DND-41 (cell line): ENCODE measurements at regions not wholly inside any gene's neighbourhood (a gene's known extent, or its start where the extent isn't known, plus 50 kb on each side); places are given as distances from the start of the nearest gene placed in this dataset.
"Not testable (repeated sequence)": the region's sequence is repeated elsewhere in the genome, so short reads cannot be mapped to it uniquely, and the experiment has no call there.

ENCODE experiments used
- ATAC-seq: fragments of 200-7000 bp; cut with Tn5 transposase; 3 replicates; pipeline ENCODE4 v1.9.1; 2021; ENCODE audit warnings: low read depth; ENCODE audit not compliant: insufficient read depth
- DNase-seq: peaks from one replicate; pipeline ENCODE4 v3.0.0-alpha.2; 2020
- H2AFZ ChIP-seq: 2 replicates; pipeline ENCODE4 v1.6.0; 2012; ENCODE audit warnings: low read depth, low read length
- H3K27ac ChIP-seq: 2 replicates; pipeline ENCODE4 v1.5.1; 2012; ENCODE audit warnings: low read length, inconsistent platforms
- H3K27me3 ChIP-seq: fragments of 200-600 bp; sonication (generic); 2 replicates; pipeline ENCODE4 v1.6.0; 2012; ENCODE audit warnings: low read length, mild to moderate bottlenecking, inconsistent platforms; ENCODE audit not compliant: insufficient read depth, poor library complexity
- H3K36me3 ChIP-seq: 2 replicates; pipeline ENCODE4 v1.5.1; 2012; ENCODE audit warnings: low read length, inconsistent platforms; ENCODE audit not compliant: insufficient read depth
- H3K4me1 ChIP-seq: 2 replicates; pipeline ENCODE4 v1.5.1; 2012; ENCODE audit warnings: mild to moderate bottlenecking, low read length; ENCODE audit not compliant: insufficient read depth
- H3K4me2 ChIP-seq: 2 replicates; pipeline ENCODE4 v1.6.0; 2012; ENCODE audit warnings: mild to moderate bottlenecking, moderate library complexity, low read length, inconsistent platforms; ENCODE audit not compliant: insufficient read depth
- H3K4me3 ChIP-seq, 2 experiments: fragments of 200-600 bp in 1 of 2; shearing (Covaris generic) in 1 of 2; 2 replicates each; pipeline ENCODE4 v1.5.1; 2012 to 2016; ENCODE audit warnings: inconsistent platforms in 2 of 2, low read length in 2 of 2, mild to moderate bottlenecking in 2 of 2, low read depth in 1 of 2, moderate library complexity in 1 of 2
- H3K79me2 ChIP-seq: 2 replicates; pipeline ENCODE4 v1.6.0; 2012; ENCODE audit warnings: low read length, inconsistent platforms; ENCODE audit not compliant: insufficient read depth
- H3K9ac ChIP-seq: 2 replicates; pipeline ENCODE4 v1.6.0; 2012; ENCODE audit warnings: low read depth, mild to moderate bottlenecking, inconsistent platforms, low read length, moderate library complexity
- H3K9me3 ChIP-seq: 2 replicates; pipeline ENCODE4 v1.5.1; 2012; ENCODE audit warnings: low read length, moderate library complexity, mild to moderate bottlenecking, inconsistent platforms; ENCODE audit not compliant: insufficient read depth, severe bottlenecking
- H4K20me1 ChIP-seq: 2 replicates; pipeline ENCODE4 v1.6.0; 2012; ENCODE audit warnings: low read length; ENCODE audit not compliant: insufficient read depth
- EZH2 ChIP-seq: IDR thresholded peaks from 3 replicates; pipeline ENCODE4 v1.6.1; 2012; ENCODE audit warnings: borderline replicate concordance, low read depth, mild to moderate bottlenecking, moderate library complexity, low read length, inconsistent platforms; ENCODE audit not compliant: severe bottlenecking
- TF ChIP-seq, protein P1 (sequence below): IDR thresholded peaks from 2 replicates; pipeline ENCODE4 v1.5.1; 2012; ENCODE audit warnings: borderline replicate concordance, low read length, moderate library complexity, mild to moderate bottlenecking; ENCODE audit not compliant: poor library complexity, severe bottlenecking; ENCODE audit errors: extremely low read depth

DNA sequence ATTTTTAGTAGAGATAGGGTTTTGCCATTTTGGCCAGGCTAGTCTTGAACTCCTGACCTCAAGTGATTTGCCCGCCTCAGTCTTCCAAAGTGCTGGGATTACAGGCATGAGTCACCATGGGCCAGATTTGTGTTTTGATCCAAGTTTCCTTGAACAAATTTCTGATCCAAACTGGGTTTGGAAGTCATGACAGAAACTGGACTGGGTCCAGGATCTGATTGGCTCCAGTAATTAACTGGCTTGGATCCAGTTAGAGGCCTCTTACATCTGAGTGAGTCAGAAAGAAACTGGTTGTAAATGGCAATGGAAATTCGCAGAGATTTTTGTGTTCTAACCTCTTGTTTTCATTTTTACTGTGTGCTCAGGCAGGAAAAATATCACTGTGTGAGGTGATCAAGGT, 141.6 kb downstream of the SLC25A46 start:
- H3K4me1 ChIP-seq = no peaks in the 10 kb centered on the region
- no peak overlapping the region for H3K4me3 ChIP-seq
- H3K4me2 ChIP-seq = no peak overlapping the region
- H3K36me3 ChIP-seq = no peaks in the 10 kb centered on the region
- TF ChIP-seq, protein P1, sequence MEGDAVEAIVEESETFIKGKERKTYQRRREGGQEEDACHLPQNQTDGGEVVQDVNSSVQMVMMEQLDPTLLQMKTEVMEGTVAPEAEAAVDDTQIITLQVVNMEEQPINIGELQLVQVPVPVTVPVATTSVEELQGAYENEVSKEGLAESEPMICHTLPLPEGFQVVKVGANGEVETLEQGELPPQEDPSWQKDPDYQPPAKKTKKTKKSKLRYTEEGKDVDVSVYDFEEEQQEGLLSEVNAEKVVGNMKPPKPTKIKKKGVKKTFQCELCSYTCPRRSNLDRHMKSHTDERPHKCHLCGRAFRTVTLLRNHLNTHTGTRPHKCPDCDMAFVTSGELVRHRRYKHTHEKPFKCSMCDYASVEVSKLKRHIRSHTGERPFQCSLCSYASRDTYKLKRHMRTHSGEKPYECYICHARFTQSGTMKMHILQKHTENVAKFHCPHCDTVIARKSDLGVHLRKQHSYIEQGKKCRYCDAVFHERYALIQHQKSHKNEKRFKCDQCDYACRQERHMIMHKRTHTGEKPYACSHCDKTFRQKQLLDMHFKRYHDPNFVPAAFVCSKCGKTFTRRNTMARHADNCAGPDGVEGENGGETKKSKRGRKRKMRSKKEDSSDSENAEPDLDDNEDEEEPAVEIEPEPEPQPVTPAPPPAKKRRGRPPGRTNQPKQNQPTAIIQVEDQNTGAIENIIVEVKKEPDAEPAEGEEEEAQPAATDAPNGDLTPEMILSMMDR = no peak
- no peak for TF ChIP-seq EZH2
- ATAC-seq = no peak
- no peaks in the 10 kb centered on the region for H3K9me3 ChIP-seq
- DNase-seq = no peak
- no peaks in the 10 kb centered on the region for H3K79me2 ChIP-seq
- H3K9ac ChIP-seq = no peak overlapping the region
- H3K27ac ChIP-seq = no peak overlapping the region
- no peak overlapping the region for H2AFZ ChIP-seq
- no peaks in the 10 kb centered on the region for H3K27me3 ChIP-seq
- H4K20me1 ChIP-seq = no peaks in the 10 kb centered on the region

DNA sequence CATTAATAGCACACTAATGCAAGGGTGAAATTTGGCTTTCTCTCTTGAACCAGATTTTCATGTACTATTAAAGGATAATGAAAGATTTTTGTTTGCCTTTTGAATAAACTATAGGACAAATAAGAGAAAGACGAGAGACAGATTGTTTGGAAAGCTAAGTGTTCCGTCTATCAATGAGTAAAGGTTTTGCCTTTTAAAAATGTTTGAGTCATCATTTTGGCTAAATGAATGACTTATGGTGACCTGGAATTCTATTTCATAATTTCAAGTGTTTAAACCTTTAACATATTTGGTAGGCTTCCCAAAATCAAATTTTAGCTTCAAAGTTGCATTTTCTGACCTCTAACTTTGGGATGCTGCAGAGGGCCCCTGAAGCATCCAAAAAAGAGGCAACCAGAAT, 145.2 kb downstream of the SLC25A46 start:
- Histone ChIP-seq H3K4me3 (no peak overlapping the region), H2AFZ (no peak overlapping the region), H3K4me1 (no peaks in the 10 kb centered on the region), H4K20me1 (no peaks in the 10 kb centered on the region), H3K9ac (no peak overlapping the region), H3K79me2 (no peaks in the 10 kb centered on the region), H3K4me2 (no peak overlapping the region), H3K27ac (no peak overlapping the region), H3K36me3 (no peaks in the 10 kb centered on the region), H3K9me3 (no peaks in the 10 kb centered on the region), H3K27me3 (no peaks in the 10 kb centered on the region)
- TF ChIP-seq EZH2 = no peak
- DNase-seq (no peak), ATAC-seq (no peak)

DNA sequence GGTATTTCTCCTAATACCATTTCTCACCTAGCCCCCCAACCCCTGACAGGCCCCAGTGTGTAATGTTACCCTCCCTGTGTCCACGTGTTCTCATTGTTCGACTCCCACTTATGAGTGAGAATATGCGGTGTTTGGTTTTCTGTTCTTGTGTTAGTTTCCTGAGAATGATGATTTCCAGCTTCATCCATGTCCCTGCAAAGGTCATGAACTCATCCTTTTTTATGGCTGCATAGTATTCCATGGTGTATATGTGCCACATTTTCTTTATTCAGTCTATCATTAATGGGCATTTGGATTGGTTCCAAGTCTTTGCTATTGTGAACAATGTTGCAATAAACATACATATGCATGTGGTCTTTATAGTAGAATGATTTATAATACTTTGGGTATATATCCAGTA, 148.4 kb downstream of the SLC25A46 start:
- H3K9ac ChIP-seq = not testable (repeated sequence)

DNA sequence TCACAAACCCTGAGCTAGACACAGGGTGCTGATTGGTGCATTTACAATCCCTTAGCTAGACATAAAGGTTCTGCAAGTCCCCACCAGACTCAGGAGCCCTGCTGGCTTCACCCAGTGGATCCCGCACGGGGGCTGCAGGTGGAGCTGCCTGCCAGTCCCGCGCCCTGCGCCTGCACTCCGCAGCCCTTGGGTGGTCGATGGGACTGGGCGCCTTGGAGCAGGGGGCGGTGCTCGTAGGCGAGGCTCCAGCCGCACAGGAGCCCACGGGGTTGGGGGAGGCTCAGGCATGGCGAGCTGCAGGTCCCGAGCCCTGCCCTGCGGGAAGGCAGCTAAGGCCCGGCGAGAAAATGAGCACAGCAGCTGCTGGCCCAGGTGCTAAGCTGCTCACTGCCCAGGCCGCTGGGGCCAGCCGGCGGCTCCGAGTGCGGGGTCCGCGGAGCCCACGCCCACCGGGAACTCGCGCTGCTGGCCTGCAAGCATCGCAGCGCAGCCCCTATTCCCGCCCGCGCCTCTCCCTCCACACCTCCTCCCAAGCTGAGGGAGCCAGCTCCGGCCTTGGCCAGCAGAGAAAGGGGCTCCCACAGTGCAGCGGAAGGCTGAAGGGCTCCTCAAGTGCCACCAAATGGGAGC, 155.2 kb downstream of the SLC25A46 start:
- H3K9ac ChIP-seq, H3K4me1 ChIP-seq, H4K20me1 ChIP-seq, H3K27ac ChIP-seq, H3K36me3 ChIP-seq, H3K4me2 ChIP-seq, H3K4me3 ChIP-seq, DNase-seq, H3K79me2 ChIP-seq, H3K9me3 ChIP-seq, ATAC-seq, H3K27me3 ChIP-seq, H2AFZ ChIP-seq: not testable (repeated sequence)

More for the DNA sequence above, 148.4 kb downstream of the SLC25A46 start:
- H3K36me3 ChIP-seq, H4K20me1 ChIP-seq, H3K4me3 ChIP-seq, DNase-seq, H3K4me1 ChIP-seq, H3K27me3 ChIP-seq, H3K4me2 ChIP-seq, H3K27ac ChIP-seq, H3K9me3 ChIP-seq, H3K79me2 ChIP-seq, H2AFZ ChIP-seq, ATAC-seq: not testable (repeated sequence)

DNA sequence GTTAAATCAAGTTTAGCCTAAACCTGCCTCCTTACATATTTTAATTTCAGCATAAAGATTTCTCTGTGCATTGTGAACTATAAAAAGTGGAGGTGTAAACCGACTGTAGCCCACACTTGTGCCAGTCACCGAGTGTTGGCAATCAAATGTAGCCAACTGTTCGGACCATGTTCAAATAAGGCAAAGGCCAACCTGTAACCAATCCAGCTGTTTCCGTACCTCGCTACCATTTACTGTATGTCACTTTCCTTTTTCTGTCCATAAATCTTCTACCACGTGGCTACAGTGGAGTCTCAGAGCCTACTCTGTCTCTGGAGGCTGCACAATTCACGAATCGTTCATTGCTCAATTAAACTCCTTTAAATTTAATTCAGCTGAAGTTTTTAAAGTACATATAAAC, 156.0 kb downstream of the SLC25A46 start:
- no peaks in the 10 kb centered on the region for H3K4me1 ChIP-seq
- ATAC-seq = no peak
- TF ChIP-seq EZH2 = no peak
- TF ChIP-seq, protein P1 = no peak
- H3K27me3 ChIP-seq = no peaks in the 10 kb centered on the region
- H3K27ac ChIP-seq = no peak overlapping the region
- H3K4me2 ChIP-seq = no peak overlapping the region
- no peaks in the 10 kb centered on the region for H4K20me1 ChIP-seq
- H3K36me3 ChIP-seq = no peaks in the 10 kb centered on the region
- H3K9ac ChIP-seq = no peak overlapping the region
- H3K4me3 ChIP-seq = no peak overlapping the region
- no peaks in the 10 kb centered on the region for H3K9me3 ChIP-seq
- no peaks in the 10 kb centered on the region for H3K79me2 ChIP-seq
- no peak for DNase-seq
- no peak overlapping the region for H2AFZ ChIP-seq
